ENCODE measurements at regions not wholly inside any gene's neighbourhood (a gene's known extent, or its start where the extent isn't known, plus 50 kb on each side); places are given as distances from the start of the nearest gene placed in this dataset.

GRCh38 chr11:64457416-64458010, 98.2 kb upstream of the SLC22A11 start:
- no peak for DNase-seq (ENCODE audit: low read depth in 2 of 2)

- no peak for DNase-seq (ENCODE audit: low read depth in 2 of 2)
These were observed 96.7 kb upstream of the SLC22A11 start for GRCh38 chr11:64458997-64459396.

- DNase-seq (ENCODE audit: low read depth in 2 of 2), result no peak
These were observed 96.1 kb upstream of the SLC22A11 start for GRCh38 chr11:64459609-64460008.

GRCh38 chr11:64461081-64461480, 94.7 kb upstream of the SLC22A11 start:
- DNase-seq (ENCODE audit: low read depth in 2 of 2), result no peak

GRCh38 chr11:64466115-64466718, 89.5 kb upstream of the SLC22A11 start:
- no peak for DNase-seq (ENCODE audit: low read depth in 2 of 2)

- DNase-seq (ENCODE audit: low read depth in 2 of 2), result no peak
These were observed 86.5 kb upstream of the SLC22A11 start for GRCh38 chr11:64469288-64469687.

- no peak for DNase-seq (ENCODE audit: low read depth in 2 of 2)
These were observed 82.9 kb upstream of the SLC22A11 start for GRCh38 chr11:64472593-64473455.

- DNase-seq (ENCODE audit: low read depth in 2 of 2), result no peak
These were observed 81.1 kb upstream of the SLC22A11 start for GRCh38 chr11:64474680-64475079.

- DNase-seq (ENCODE audit: low read depth in 2 of 2), result no peak
These were observed 80.6 kb upstream of the SLC22A11 start for GRCh38 chr11:64475145-64475544.

- no peak for DNase-seq (ENCODE audit: low read depth in 2 of 2)
These were observed 78.9 kb upstream of the SLC22A11 start for GRCh38 chr11:64476881-64477280.

GRCh38 chr11:64477675-64478074, 78.1 kb upstream of the SLC22A11 start:
- no peak for DNase-seq (ENCODE audit: low read depth in 2 of 2)

- no peak for DNase-seq (ENCODE audit: low read depth in 2 of 2)
These were observed 73.2 kb upstream of the SLC22A11 start for GRCh38 chr11:64482588-64482987.

- DNase-seq (ENCODE audit: low read depth in 2 of 2), result no peak
These were observed 71.3 kb upstream of the SLC22A11 start for GRCh38 chr11:64484191-64485022.

- no peak for DNase-seq (ENCODE audit: low read depth in 2 of 2)
These were observed 70.7 kb upstream of the SLC22A11 start for GRCh38 chr11:64485074-64485473.

- peak; percentile 33 to 46 for DNase-seq (ENCODE audit: low read depth in 2 of 2)
These were observed 65.8 kb upstream of the SLC22A11 start for GRCh38 chr11:64489831-64490441.

- DNase-seq (ENCODE audit: low read depth in 2 of 2), result no peak
These were observed 65.1 kb upstream of the SLC22A11 start for GRCh38 chr11:64490562-64491216.

- DNase-seq (ENCODE audit: low read depth in 2 of 2), result no peak
These were observed 63.2 kb upstream of the SLC22A11 start for GRCh38 chr11:64492561-64492960.

- DNase-seq (ENCODE audit: low read depth in 2 of 2), result no peak
These were observed 57.6 kb upstream of the SLC22A11 start for GRCh38 chr11:64498136-64498535.

GRCh38 chr11:64499261-64500004, 56.3 kb upstream of the SLC22A11 start:
- DNase-seq (ENCODE audit: low read depth in 2 of 2), result no peak

All from stimulated activated CD8-positive, alpha-beta memory T cell treated with anti-CD3 and anti-CD28 coated beads, Interleukin-2, amount 100 ng/mL, for 48 hours (primary cell).